WTC11 (cell line): ENCODE measurements at regions not wholly inside any gene's neighbourhood (a gene's known extent, or its start where the extent isn't known, plus 50 kb on each side); places are given as distances from the start of the nearest gene placed in this dataset.

Source experiments
- ATAC-seq: fragments of 200-7000 bp; cut with Tn5 transposase; 2 replicates; pipeline ENCODE4 v1.10.0; 2021; ENCODE audit warnings: mild to moderate bottlenecking, moderate library complexity
- CTCF ChIA-PET: fragments of 300-600 bp; sonication (Branson Sonifier 250); formaldehyde crosslinking; loops from one replicate; lab custom pipeline; 2021; ENCODE audit warnings: antibody characterized with exemption; lab: Charles Lee
- POLR2A ChIA-PET: fragments of 350-600 bp; sonication (Branson Sonifier 250); formaldehyde crosslinking; loops from one replicate; lab custom pipeline; 2021; ENCODE audit warnings: antibody characterized with exemption; lab: Charles Lee
- DNase-seq: peaks from one replicate; pipeline ENCODE4 v3.0.0; 2021; ENCODE audit warnings: low spot score
- H3K27ac Mint-ChIP-seq: 2 replicates; pipeline ENCODE4 v1.8.0; 2021; ENCODE audit warnings: mixed read lengths
- H3K27me3 Mint-ChIP-seq: 2 replicates; pipeline ENCODE4 v1.8.0; 2021; ENCODE audit warnings: low read depth, mild to moderate bottlenecking, moderate library complexity, mixed read lengths
- H3K36me3 Mint-ChIP-seq: 2 replicates; pipeline ENCODE4 v1.8.0; 2021; ENCODE audit warnings: mixed read lengths
- H3K4me1 Mint-ChIP-seq: 2 replicates; pipeline ENCODE4 v1.8.0; 2022; ENCODE audit warnings: mixed read lengths
- H3K4me3 Mint-ChIP-seq: 2 replicates; pipeline ENCODE4 v1.8.0; 2021; ENCODE audit warnings: mild to moderate bottlenecking, moderate library complexity, mixed read lengths
- H3K9me3 Mint-ChIP-seq: 2 replicates; pipeline ENCODE4 v1.8.0; 2021; ENCODE audit warnings: mixed read lengths
- ATF1 ChIP-seq: sonication (generic); formaldehyde crosslinking; IDR thresholded peaks from 2 replicates; pipeline ENCODE4 v1.8.1; 2023; ENCODE audit warnings: mild to moderate bottlenecking, moderate library complexity, missing genetic modification reagents
- CBFB ChIP-seq: sonication (generic); formaldehyde crosslinking; IDR thresholded peaks from 2 replicates; pipeline ENCODE4 v1.8.1; 2022; ENCODE audit warnings: mild to moderate bottlenecking, low read depth, missing genetic modification reagents
- ELF4 ChIP-seq: sonication (generic); formaldehyde crosslinking; IDR thresholded peaks from 2 replicates; pipeline ENCODE4 v1.8.1; 2022; ENCODE audit warnings: low read depth, mild to moderate bottlenecking, moderate library complexity, missing genetic modification reagents
- EMX1 ChIP-seq: fragments of 250-450 bp; sonication (Bioruptor Pico); IDR thresholded peaks from 2 replicates; pipeline ENCODE4 v1.8.0; 2021; ENCODE audit warnings: mild to moderate bottlenecking
- FOXJ3 ChIP-seq: sonication (generic); formaldehyde crosslinking; IDR thresholded peaks from 2 replicates; pipeline ENCODE4 v1.9.0; 2021; ENCODE audit warnings: missing genetic modification reagents, mild to moderate bottlenecking, borderline replicate concordance
- GRHL2 ChIP-seq: fragments of 250-450 bp; sonication (Bioruptor Pico); IDR thresholded peaks from 2 replicates; pipeline ENCODE4 v1.8.0; 2022; ENCODE audit warnings: mild to moderate bottlenecking, moderate library complexity; ENCODE audit not compliant: insufficient replicate concordance, severe bottlenecking
- MXD4 ChIP-seq: fragments of 250-450 bp; sonication (Bioruptor Pico); IDR thresholded peaks from 2 replicates; pipeline ENCODE4 v1.8.0; 2021; ENCODE audit warnings: mild to moderate bottlenecking, moderate library complexity, borderline replicate concordance
- NFYB ChIP-seq: sonication (generic); formaldehyde crosslinking; conservative IDR thresholded peaks from 2 replicates; pipeline ENCODE4 v1.8.0; 2022; ENCODE audit warnings: low read depth, missing genetic modification reagents
- NR1H2 ChIP-seq: sonication (generic); formaldehyde crosslinking; IDR thresholded peaks from 2 replicates; pipeline ENCODE4 v1.9.0; 2021; ENCODE audit warnings: mild to moderate bottlenecking, moderate library complexity, missing genetic modification reagents
- NR3C1 ChIP-seq: sonication (generic); formaldehyde crosslinking; conservative IDR thresholded peaks from 2 replicates; pipeline ENCODE4 v1.8.1; 2023; ENCODE audit warnings: low read depth, mild to moderate bottlenecking, missing genetic modification reagents
- ZNF138 ChIP-seq: sonication (generic); formaldehyde crosslinking; conservative IDR thresholded peaks from 2 replicates; pipeline ENCODE4 v1.8.1; 2022; ENCODE audit warnings: mild to moderate bottlenecking, moderate library complexity, missing genetic modification reagents
- ZNF317 ChIP-seq: sonication (generic); formaldehyde crosslinking; IDR thresholded peaks from 2 replicates; pipeline ENCODE4 v1.8.1; 2023; ENCODE audit warnings: low read depth, mild to moderate bottlenecking, moderate library complexity, missing genetic modification reagents, borderline replicate concordance
- ZNF423 ChIP-seq: fragments of 250-450 bp; sonication (Bioruptor Pico); IDR thresholded peaks from 2 replicates; pipeline ENCODE4 v2.1.2; 2022; ENCODE audit warnings: mild to moderate bottlenecking, moderate library complexity
- TF ChIP-seq, protein P1 (sequence below): fragments of 250-450 bp; sonication (Bioruptor Pico); IDR thresholded peaks from 2 replicates; pipeline ENCODE4 v1.9.0; 2021; ENCODE audit warnings: moderate library complexity, mild to moderate bottlenecking, inconsistent platforms, borderline replicate concordance
- TF ChIP-seq, protein P2 (sequence below): fragments of 250-450 bp; sonication (Bioruptor Pico); IDR thresholded peaks from 2 replicates; pipeline ENCODE4 v1.8.0; 2021; ENCODE audit warnings: mild to moderate bottlenecking
- TF ChIP-seq, protein P3 (sequence below): sonication (generic); formaldehyde crosslinking; IDR thresholded peaks from 2 replicates; pipeline ENCODE4 v1.8.0; 2022; ENCODE audit warnings: mild to moderate bottlenecking, missing genetic modification reagents
- TF ChIP-seq, protein P4 (sequence below): sonication (generic); formaldehyde crosslinking; IDR thresholded peaks from 2 replicates; pipeline ENCODE4 v1.8.1; 2023; ENCODE audit warnings: mild to moderate bottlenecking, missing genetic modification reagents, moderate library complexity

DNA sequence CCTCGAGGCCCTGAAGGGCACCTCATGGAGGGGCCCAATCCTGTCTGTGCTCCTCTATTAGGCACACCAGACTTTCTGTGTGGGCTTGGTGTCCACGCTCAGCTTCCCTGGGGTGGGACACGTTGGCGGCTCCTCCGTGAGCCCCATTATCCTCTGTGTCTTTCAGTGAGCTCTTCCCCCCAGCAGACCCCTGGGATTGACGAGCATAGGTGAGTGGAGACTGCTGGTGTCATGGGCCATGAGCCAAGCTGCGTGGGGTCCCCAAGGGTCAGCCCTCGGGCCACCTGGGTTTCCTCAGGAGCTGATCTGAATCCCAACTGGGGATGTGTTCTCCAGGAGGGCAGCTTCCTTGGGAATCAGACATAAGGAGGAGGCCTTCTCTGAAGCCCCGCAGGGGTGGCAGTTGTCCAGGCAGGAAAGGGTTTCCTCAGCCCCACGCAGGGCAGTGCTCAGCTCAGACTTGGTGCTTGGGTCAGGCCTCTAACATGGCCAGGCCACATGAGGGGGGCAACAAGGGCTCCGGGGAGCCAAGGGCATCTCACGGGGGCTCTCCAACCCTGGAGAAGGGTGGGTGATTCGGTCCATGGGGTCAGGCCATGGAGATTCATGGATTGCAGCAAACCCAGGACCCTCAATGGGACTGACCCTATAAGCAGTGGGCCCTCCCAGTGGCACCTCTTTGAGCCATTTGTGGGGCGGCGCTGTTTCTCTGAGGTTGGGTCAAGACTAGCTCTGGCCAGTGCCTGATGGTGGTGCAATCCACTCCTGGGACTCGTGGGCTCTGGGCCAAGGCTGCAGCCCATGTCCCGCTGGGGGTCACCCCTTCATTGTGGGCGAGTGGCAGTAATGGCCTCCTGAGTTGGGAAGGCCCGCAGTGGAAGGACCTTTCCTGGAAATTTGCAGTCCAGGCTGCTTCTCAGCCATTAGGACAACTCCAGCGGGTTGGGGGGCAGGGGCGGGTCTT lies 222.5 kb downstream of the SNRPN start:
- TF ChIP-seq ZNF317 (CRISPR knock-in tag), result no peak
- no peak for TF ChIP-seq NR1H2
- TF ChIP-seq NR3C1 (CRISPR knock-in tag), result no peak
- TF ChIP-seq ATF1, result no peak
- TF ChIP-seq, protein P1, sequence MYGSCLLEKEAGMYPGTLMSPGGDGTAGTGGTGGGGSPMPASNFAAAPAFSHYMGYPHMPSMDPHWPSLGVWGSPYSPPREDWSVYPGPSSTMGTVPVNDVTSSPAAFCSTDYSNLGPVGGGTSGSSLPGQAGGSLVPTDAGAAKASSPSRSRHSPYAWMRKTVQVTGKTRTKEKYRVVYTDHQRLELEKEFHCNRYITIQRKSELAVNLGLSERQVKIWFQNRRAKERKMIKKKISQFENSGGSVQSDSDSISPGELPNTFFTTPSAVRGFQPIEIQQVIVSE (CRISPR knock-in tag), result no peak
- TF ChIP-seq ELF4 (CRISPR knock-in tag), result no peak
- no peak for TF ChIP-seq EMX1
- TF ChIP-seq NFYB (CRISPR knock-in tag), result no peak
- no peak for TF ChIP-seq ZNF138 (CRISPR knock-in tag)
- TF ChIP-seq, protein P2, sequence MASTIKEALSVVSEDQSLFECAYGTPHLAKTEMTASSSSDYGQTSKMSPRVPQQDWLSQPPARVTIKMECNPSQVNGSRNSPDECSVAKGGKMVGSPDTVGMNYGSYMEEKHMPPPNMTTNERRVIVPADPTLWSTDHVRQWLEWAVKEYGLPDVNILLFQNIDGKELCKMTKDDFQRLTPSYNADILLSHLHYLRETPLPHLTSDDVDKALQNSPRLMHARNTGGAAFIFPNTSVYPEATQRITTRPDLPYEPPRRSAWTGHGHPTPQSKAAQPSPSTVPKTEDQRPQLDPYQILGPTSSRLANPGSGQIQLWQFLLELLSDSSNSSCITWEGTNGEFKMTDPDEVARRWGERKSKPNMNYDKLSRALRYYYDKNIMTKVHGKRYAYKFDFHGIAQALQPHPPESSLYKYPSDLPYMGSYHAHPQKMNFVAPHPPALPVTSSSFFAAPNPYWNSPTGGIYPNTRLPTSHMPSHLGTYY (CRISPR knock-in tag), result no peak
- ChIA-PET POLR2A (no interaction called here), CTCF (no interaction called here)
- peak; percentile 5 for DNase-seq
- Mint-ChIP-seq H3K4me3 (no peak overlapping the region), H3K27me3 (peaks cover 12% of the 10 kb centered on the region), H3K4me1 (no peaks in the 10 kb centered on the region), H3K36me3 (peaks cover 62% of the 10 kb centered on the region), H3K9me3 (peaks cover 64% of the 10 kb centered on the region), H3K27ac (no peak overlapping the region)
- no peak for ATAC-seq

DNA sequence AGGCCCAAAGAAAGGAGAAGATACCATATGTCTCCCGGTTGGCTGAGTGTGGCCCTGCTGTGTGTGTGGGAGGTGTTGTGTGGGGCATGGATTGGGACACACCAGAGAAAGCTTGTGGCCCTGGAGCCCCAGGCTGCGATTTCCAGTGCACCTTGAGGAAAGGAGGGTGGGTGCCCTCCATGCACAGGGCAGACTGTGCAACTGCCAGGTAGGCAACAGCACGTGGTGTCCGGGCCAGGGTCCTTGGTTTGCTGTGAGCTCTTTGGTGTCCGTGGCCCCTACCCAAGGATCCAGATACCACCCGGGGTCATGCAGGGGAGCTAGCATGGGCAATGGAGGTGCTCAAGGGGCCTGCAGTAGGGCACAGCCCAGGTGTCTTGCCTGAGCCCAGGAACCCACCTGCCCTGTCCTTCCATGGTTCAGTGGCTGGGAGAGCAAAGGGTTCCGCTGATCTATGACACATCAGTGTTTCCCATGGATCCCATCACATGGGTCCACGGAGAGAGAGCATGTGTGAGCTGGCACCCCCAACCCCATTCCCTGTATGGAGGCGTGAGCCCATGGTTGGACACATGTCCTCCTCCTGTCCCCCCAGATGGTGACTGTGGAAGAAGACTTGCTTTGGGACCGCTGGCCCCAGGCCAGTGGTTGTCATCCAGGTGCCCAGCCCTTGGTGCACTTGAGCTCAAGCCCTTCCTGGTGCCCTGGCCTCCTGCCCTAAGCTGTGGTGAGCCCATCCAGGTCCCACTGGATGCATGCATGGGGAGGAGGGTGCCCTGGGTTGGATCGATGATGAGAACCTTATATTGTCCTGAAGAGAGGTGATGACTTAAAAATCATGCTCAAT lies 223.4 kb downstream of the SNRPN start:
- DNase-seq, result peak; percentile 5
- ATAC-seq, result no peak
- POLR2A ChIA-PET, result no interaction called here
- Mint-ChIP-seq H3K36me3 (peaks cover 58% of the 10 kb centered on the region), H3K4me3 (no peak overlapping the region), H3K27me3 (peaks cover 12% of the 10 kb centered on the region), H3K27ac (no peak overlapping the region), H3K4me1 (no peaks in the 10 kb centered on the region), H3K9me3 (peaks cover 63% of the 10 kb centered on the region)
- no peak for TF ChIP-seq GRHL2 (CRISPR knock-in tag)
- TF ChIP-seq MXD4 (CRISPR knock-in tag), result no peak
- TF ChIP-seq FOXJ3 (CRISPR knock-in tag), result no peak
- TF ChIP-seq, protein P3, sequence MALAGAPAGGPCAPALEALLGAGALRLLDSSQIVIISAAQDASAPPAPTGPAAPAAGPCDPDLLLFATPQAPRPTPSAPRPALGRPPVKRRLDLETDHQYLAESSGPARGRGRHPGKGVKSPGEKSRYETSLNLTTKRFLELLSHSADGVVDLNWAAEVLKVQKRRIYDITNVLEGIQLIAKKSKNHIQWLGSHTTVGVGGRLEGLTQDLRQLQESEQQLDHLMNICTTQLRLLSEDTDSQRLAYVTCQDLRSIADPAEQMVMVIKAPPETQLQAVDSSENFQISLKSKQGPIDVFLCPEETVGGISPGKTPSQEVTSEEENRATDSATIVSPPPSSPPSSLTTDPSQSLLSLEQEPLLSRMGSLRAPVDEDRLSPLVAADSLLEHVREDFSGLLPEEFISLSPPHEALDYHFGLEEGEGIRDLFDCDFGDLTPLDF (CRISPR knock-in tag), result no peak
- TF ChIP-seq, protein P4, sequence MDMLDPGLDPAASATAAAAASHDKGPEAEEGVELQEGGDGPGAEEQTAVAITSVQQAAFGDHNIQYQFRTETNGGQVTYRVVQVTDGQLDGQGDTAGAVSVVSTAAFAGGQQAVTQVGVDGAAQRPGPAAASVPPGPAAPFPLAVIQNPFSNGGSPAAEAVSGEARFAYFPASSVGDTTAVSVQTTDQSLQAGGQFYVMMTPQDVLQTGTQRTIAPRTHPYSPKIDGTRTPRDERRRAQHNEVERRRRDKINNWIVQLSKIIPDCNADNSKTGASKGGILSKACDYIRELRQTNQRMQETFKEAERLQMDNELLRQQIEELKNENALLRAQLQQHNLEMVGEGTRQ (CRISPR knock-in tag), result no peak
- TF ChIP-seq ZNF423 (CRISPR knock-in tag), result no peak
- TF ChIP-seq CBFB (CRISPR knock-in tag), result no peak
- CTCF ChIA-PET, result no interaction called here
